ENCODE measurements at regions not wholly inside any gene's neighbourhood (a gene's known extent, or its start where the extent isn't known, plus 50 kb on each side); places are given as distances from the start of the nearest gene placed in this dataset.

DNA sequence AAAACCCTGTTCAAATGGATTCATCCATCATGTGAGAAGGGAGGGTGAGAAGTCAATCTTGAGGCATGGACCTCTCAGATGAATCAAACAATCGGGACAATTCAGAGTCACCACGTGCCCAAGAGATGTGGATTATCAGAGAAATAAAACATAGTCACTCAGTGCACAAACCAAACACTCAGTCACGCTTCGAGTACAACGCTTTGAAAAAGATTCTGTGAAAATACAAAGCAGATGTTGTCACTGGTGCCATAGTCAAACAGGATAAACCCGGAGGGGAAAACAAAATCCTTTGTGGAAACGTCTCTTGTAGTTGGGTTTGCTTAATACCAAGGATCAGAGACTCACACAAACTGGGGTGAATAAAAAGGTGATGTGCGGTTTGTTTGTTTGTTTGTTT lies 188.4 kb downstream of the RRAGC start:
- Histone ChIP-seq H3K4me3 (no peak overlapping the region), H3K4me1 (no peaks in the 10 kb centered on the region), H3K27me3 (ENCODE audit: insufficient read depth in 3 of 3, low read length in 2 of 3) (peaks cover 5 to 14% (median 5%) of the 10 kb centered on the region in 3 donors), H3K27ac (no peak overlapping the region), H3K9me3 (no peaks in the 10 kb centered on the region), H3K36me3 (ENCODE audit: insufficient read depth in 1 of 2, low read depth in 1 of 2) (no peaks in the 10 kb centered on the region)
- TF ChIP-seq, protein P1, sequence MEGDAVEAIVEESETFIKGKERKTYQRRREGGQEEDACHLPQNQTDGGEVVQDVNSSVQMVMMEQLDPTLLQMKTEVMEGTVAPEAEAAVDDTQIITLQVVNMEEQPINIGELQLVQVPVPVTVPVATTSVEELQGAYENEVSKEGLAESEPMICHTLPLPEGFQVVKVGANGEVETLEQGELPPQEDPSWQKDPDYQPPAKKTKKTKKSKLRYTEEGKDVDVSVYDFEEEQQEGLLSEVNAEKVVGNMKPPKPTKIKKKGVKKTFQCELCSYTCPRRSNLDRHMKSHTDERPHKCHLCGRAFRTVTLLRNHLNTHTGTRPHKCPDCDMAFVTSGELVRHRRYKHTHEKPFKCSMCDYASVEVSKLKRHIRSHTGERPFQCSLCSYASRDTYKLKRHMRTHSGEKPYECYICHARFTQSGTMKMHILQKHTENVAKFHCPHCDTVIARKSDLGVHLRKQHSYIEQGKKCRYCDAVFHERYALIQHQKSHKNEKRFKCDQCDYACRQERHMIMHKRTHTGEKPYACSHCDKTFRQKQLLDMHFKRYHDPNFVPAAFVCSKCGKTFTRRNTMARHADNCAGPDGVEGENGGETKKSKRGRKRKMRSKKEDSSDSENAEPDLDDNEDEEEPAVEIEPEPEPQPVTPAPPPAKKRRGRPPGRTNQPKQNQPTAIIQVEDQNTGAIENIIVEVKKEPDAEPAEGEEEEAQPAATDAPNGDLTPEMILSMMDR (IDR thresholded peaks at IDR 0.05), result no peak
- ATAC-seq (no peak), DNase-seq (no peak)
- 29 to 62% (median 35%) methylated on average over 8 of the region's 8 CpGs for WGBS, 3 donors
- intact Hi-C loops (cut with DNase I), result no loop called here

DNA sequence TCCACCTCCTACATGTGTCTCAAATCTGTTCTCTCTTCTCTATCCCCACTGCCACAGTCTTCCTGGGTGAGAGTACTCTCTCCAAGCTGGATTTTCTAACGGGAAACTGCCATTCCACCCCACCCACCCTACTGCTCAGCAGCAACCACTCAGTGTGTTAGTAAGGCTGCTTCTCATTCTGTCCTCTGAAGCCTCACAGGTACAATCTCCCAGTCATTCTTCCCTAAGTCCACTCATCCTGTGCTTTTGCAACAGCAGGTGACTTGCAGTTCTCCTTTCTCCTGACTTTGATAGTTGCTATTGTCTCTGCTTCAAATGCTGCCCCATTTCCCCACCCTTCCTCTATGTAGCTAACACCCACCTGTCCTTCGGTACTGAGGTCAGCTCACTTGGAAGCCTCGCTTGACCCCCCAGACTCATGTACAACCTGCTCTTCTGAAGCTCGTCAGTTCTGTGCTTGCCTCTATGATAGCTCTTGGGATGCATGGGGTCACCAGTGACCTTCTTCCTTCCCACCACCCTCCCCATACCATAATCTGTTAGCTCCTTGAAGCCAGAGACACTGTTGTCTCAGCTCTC lies 188.9 kb downstream of the RRAGC start:
- no peak for ATAC-seq
- 79 to 81% (median 80%) methylated on average over 4 of the region's 4 CpGs for WGBS, 3 donors
- no peak for DNase-seq
- TF ChIP-seq, protein P1 (IDR thresholded peaks at IDR 0.05), result no peak
- Histone ChIP-seq H3K9me3 (no peaks in the 10 kb centered on the region), H3K36me3 (ENCODE audit: insufficient read depth in 1 of 2, low read depth in 1 of 2) (no peaks in the 10 kb centered on the region), H3K27ac (no peak overlapping the region), H3K4me3 (no peak overlapping the region), H3K27me3 (ENCODE audit: insufficient read depth in 3 of 3, low read length in 2 of 3) (peaks cover 5 to 14% (median 5%) of the 10 kb centered on the region in 3 donors), H3K4me1 (no peaks in the 10 kb centered on the region)
- intact Hi-C loops (cut with DNase I), result no loop called here

DNA sequence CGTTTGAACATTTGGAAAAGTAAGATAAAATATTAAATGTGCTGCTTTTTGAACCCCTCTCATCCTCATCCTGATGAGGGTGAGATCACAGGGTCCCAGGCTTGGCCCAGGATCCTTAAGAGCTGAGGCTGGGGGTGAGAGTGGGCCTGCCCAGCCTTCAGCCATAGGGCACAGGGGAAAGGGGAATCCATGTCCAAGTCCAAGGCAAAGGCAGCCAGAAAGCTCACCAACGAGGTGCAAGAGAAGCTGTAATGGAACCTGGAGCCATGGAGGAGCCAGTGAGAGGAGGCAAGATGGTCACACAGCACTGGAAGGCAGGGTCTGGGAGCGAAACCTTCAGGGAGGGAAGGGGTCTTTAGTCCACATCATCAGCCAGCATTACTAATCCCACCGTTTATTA lies 191.9 kb downstream of the RRAGC start:
- no peak for ATAC-seq
- Histone ChIP-seq H3K27ac (no peak overlapping the region), H3K36me3 (ENCODE audit: insufficient read depth in 1 of 2, low read depth in 1 of 2) (no peaks in the 10 kb centered on the region), H3K27me3 (ENCODE audit: insufficient read depth in 3 of 3, low read length in 2 of 3) (peaks cover 5 to 9% (median 5%) of the 10 kb centered on the region in 3 donors), H3K9me3 (no peaks in the 10 kb centered on the region), H3K4me3 (no peak overlapping the region), H3K4me1 (no peaks in the 10 kb centered on the region)
- DNase-seq, result no peak
- intact Hi-C loops (cut with DNase I), result no loop called here
- 58 to 68% (median 58%) methylated on average over 4 of the region's 4 CpGs for WGBS, 3 donors
- TF ChIP-seq, protein P1 (IDR thresholded peaks at IDR 0.05), result no peak

DNA sequence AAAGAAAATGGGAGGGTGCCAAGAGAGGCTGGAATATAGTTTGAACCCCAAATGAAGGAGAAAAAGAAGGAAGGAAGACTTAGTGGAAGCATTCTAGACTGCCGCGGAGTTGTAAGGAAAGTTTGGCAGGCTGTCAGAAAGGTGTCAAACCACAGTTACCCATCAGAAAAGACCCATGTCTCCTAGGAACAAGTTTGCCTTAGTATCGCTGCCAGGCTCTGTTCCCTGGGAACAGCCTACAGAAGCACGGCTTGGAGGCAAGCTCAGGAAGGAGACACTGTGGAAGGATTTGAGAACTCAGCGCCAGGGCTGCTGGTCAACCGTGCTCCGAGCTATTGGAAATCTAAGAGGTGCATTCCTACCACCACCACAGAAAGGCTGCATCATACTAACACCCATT lies 197.4 kb downstream of the RRAGC start:
- intact Hi-C loops (cut with DNase I), result no loop called here
- Histone ChIP-seq H3K27ac (no peak overlapping the region), H3K4me1 (no peaks in the 10 kb centered on the region), H3K9me3 (no peaks in the 10 kb centered on the region), H3K27me3 (ENCODE audit: insufficient read depth in 3 of 3, low read length in 2 of 3) (peaks cover 0 to 11% (median 0%) of the 10 kb centered on the region in 3 donors), H3K4me3 (no peak overlapping the region), H3K36me3 (ENCODE audit: insufficient read depth in 1 of 2, low read depth in 1 of 2) (no peaks in the 10 kb centered on the region)
- DNase-seq (no peak), ATAC-seq (no peak)
- TF ChIP-seq, protein P1 (IDR thresholded peaks at IDR 0.05), result no peak
- 66 to 71% (median 70%) methylated on average over 7 of the region's 7 CpGs for WGBS, 3 donors

DNA sequence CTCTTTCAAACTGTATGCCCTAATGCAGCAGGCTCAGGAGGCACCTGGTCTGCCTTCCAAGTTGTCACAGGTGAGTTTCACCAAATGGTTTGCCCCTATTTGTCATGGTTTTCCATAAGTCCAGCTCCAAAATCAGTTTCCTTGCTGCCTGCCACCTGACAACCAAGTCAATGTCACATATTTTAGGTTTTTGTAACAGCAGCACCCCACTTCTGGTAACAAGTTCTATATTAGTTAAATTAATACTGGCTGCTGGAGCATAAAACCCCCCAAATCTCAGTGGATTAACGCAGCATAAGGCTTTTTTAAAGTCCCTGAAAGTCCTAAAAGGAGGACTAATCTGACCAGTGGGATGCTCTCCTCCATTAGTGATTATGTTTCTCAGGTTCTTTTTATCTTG lies 200.7 kb downstream of the RRAGC start:
- ATAC-seq (no peak), DNase-seq (no peak)
- peaks cover 0 to 11% (median 0%) of the 10 kb centered on the region in 3 donors for H3K27me3 ChIP-seq (ENCODE audit: insufficient read depth in 3 of 3, low read length in 2 of 3)
- no peak overlapping the region for H3K4me3 ChIP-seq
- 47 to 73% (median 53%) methylated on average over 1 of the region's 1 CpG for WGBS, 3 donors
- H3K9me3 ChIP-seq, result no peaks in the 10 kb centered on the region
- H3K36me3 ChIP-seq (ENCODE audit: insufficient read depth in 1 of 2, low read depth in 1 of 2), result no peaks in the 10 kb centered on the region
- H3K27ac ChIP-seq, result no peak overlapping the region
- no peaks in the 10 kb centered on the region for H3K4me1 ChIP-seq
- TF ChIP-seq, protein P1 (IDR thresholded peaks at IDR 0.05), result no peak
- intact Hi-C loops (cut with DNase I), result no loop called here

All from psoas muscle (tissue), 7 donors.